IMR-90 (cell line): ENCODE measurements at regions not wholly inside any gene's neighbourhood (a gene's known extent, or its start where the extent isn't known, plus 50 kb on each side); places are given as distances from the start of the nearest gene placed in this dataset.

Experiments used
- ATAC-seq: fragments of 200-7000 bp; cut with Tn5 transposase; 2 replicates; pipeline ENCODE4 v1.9.1; 2020; ENCODE audit warnings: low read depth, mild to moderate bottlenecking, moderate library complexity
- BruUV-seq: library from RNA; stranded (reverse); fragments of 400-500 nt; replicated peaks from 2 replicates; lab custom pipeline; 2021; lab: Mats Ljungman, UMichigan
- CTCF ChIA-PET: fragments of 300-600 bp; formaldehyde crosslinking; extraction: SDS; loops from one replicate; lab custom pipeline; 2021; ENCODE audit warnings: antibody characterized with exemption; lab: Yijun Ruan, JAX
- POLR2A ChIA-PET: fragments of 300-600 bp; sonication (Branson Sonifier 250); formaldehyde crosslinking; loops from one replicate; lab custom pipeline; 2022; ENCODE audit warnings: antibody characterized with exemption; ENCODE audit not compliant: unreplicated experiment; lab: Charles Lee
- DNase-seq: peaks from one replicate; pipeline ENCODE4 v3.0.0; 2013
- H2AFZ ChIP-seq: replicated peaks from 2 replicates; pipeline ENCODE3; 2013; ENCODE audit warnings: low read length, mild to moderate bottlenecking; ENCODE audit not compliant: poor library complexity
- H2AK5ac ChIP-seq: 2 replicates; pipeline ENCODE4 v1.6.1; 2013; ENCODE audit warnings: low read depth, low read length, inconsistent platforms
- H2AK9ac ChIP-seq: replicated peaks from 2 replicates; pipeline ENCODE3; 2013; ENCODE audit warnings: mild to moderate bottlenecking, low read depth, low read length, moderate library complexity; ENCODE audit not compliant: poor library complexity
- H2BK120ac ChIP-seq: 2 replicates; pipeline ENCODE4 v1.6.1; 2013; ENCODE audit warnings: low read depth, low read length, inconsistent platforms
- H2BK15ac ChIP-seq: 3 replicates; pipeline ENCODE4 v1.6.1; 2013; ENCODE audit warnings: low read depth, low read length, inconsistent platforms
- H2BK20ac ChIP-seq: 2 replicates; pipeline ENCODE4 v1.6.1; 2013; ENCODE audit warnings: low read depth, mild to moderate bottlenecking, inconsistent platforms, low read length, moderate library complexity
- H2BK5ac ChIP-seq: 2 replicates; pipeline ENCODE4 v1.6.1; 2013; ENCODE audit warnings: mild to moderate bottlenecking, low read depth, low read length, inconsistent platforms; ENCODE audit not compliant: poor library complexity, severe bottlenecking
- H3K14ac ChIP-seq: replicated peaks from 2 replicates; pipeline ENCODE4 v1.6.1; 2013; ENCODE audit warnings: low read depth, low read length, inconsistent platforms
- H3K18ac ChIP-seq: 2 replicates; pipeline ENCODE4 v1.6.1; 2013; ENCODE audit warnings: low read depth, low read length, control low read depth
- H3K23ac ChIP-seq: 2 replicates; pipeline ENCODE4 v1.6.1; 2013; ENCODE audit warnings: low read depth, low read length, inconsistent platforms
- H3K27ac ChIP-seq: 2 replicates; pipeline ENCODE4 v1.5.1; 2013; ENCODE audit warnings: mild to moderate bottlenecking, control low read depth, low read length; ENCODE audit not compliant: insufficient read depth
- H3K27me3 ChIP-seq: 2 replicates; pipeline ENCODE4 v1.6.1; 2013; ENCODE audit warnings: low read length; ENCODE audit not compliant: control insufficient read depth, insufficient read depth
- H3K36me3 ChIP-seq: 2 replicates; pipeline ENCODE4 v1.6.1; 2013; ENCODE audit warnings: low read length, mixed read lengths; ENCODE audit not compliant: control insufficient read depth, insufficient read depth
- H3K4ac ChIP-seq: 2 replicates; pipeline ENCODE4 v1.6.1; 2013; ENCODE audit warnings: low read depth, low read length, inconsistent platforms
- H3K4me1 ChIP-seq: 2 replicates; pipeline ENCODE4 v1.6.1; 2013; ENCODE audit warnings: low read length, mixed read lengths; ENCODE audit not compliant: control insufficient read depth, insufficient read depth
- H3K4me2 ChIP-seq: 2 replicates; pipeline ENCODE4 v1.6.1; 2013; ENCODE audit warnings: low read depth, mild to moderate bottlenecking, control low read depth, low read length, moderate library complexity
- H3K4me3 ChIP-seq: 2 replicates; pipeline ENCODE4 v1.5.1; 2013; ENCODE audit warnings: low read depth, mild to moderate bottlenecking, control low read depth, low read length, moderate library complexity; ENCODE audit not compliant: insufficient read depth
- H3K56ac ChIP-seq: 2 replicates; pipeline ENCODE4 v1.6.1; 2013; ENCODE audit warnings: low read length, inconsistent platforms; ENCODE audit not compliant: insufficient read depth; ENCODE audit errors: extremely low read depth
- H3K79me1 ChIP-seq, 2 experiments: 2 replicates each; pipeline ENCODE4 v1.6.1; 2013; ENCODE audit warnings: low read length in 2 of 2, inconsistent platforms in 1 of 2, low read depth in 1 of 2
- H3K9ac ChIP-seq: 2 replicates; pipeline ENCODE4 v1.6.1; 2013; ENCODE audit warnings: low read depth, low read length, control low read depth
- H3K9me1 ChIP-seq: 2 replicates; pipeline ENCODE4 v1.6.1; 2013; ENCODE audit warnings: low read length, inconsistent platforms; ENCODE audit not compliant: insufficient read depth
- H3K9me3 ChIP-seq: 2 replicates; pipeline ENCODE4 v1.6.1; 2013; ENCODE audit warnings: low read length; ENCODE audit not compliant: control insufficient read depth, insufficient read depth
- H4K20me1 ChIP-seq: 2 replicates; pipeline ENCODE4 v1.6.1; 2013; ENCODE audit warnings: low read length, inconsistent platforms; ENCODE audit not compliant: insufficient read depth
- H4K5ac ChIP-seq: 2 replicates; pipeline ENCODE4 v1.6.1; 2013; ENCODE audit warnings: mild to moderate bottlenecking, low read depth, low read length, control low read depth
- H4K8ac ChIP-seq, 2 experiments: 2 replicates each; pipeline ENCODE4 v1.6.1; 2013; ENCODE audit warnings: low read depth in 2 of 2, low read length in 2 of 2, control low read depth in 1 of 2, inconsistent platforms in 1 of 2
- H4K91ac ChIP-seq: 2 replicates; pipeline ENCODE4 v1.6.1; 2013; ENCODE audit warnings: low read depth, low read length, inconsistent platforms; ENCODE audit not compliant: insufficient read depth
- SMC3 ChIP-seq: fragments of 150-350 bp; IDR thresholded peaks from 2 replicates; pipeline ENCODE4 v1.6.1; 2016; ENCODE audit warnings: low read depth, mild to moderate bottlenecking, antibody characterized with exemption, low read length, moderate library complexity
- dilution Hi-C: fragments of 300-500 bp; cut with HindIII; formaldehyde crosslinking; loops from one replicate; pipeline ENCODE4 v1.14.3; 2018; ENCODE audit warnings: low sequenced_read_pairs; ENCODE audit not compliant: unreplicated experiment
- in situ Hi-C: fragments of 300-500 bp; cut with MboI; formaldehyde crosslinking; loops from 3 replicates; pipeline ENCODE4 v1.14.3; 2019; ENCODE audit warnings: low sequenced_read_pairs, inconsistent platforms, mixed read lengths
- intact Hi-C: fragments of 100-400 bp; cut with micrococcal nuclease; formaldehyde crosslinking; loops from 2 replicates; pipeline ENCODE4 v1.10.0; 2022

GRCh38 chr1:98546319-98546718 lies 115.2 kb upstream of the SNX7 start:
- Histone ChIP-seq H4K20me1 (no peaks in the 10 kb centered on the region), H3K9me1 (no peaks in the 10 kb centered on the region), H2BK120ac (no peak overlapping the region), H3K14ac (no peak overlapping the region), H3K27me3 (no peaks in the 10 kb centered on the region), H4K8ac (no peak overlapping the region), H3K79me1 (no peaks in the 10 kb centered on the region), H2AFZ (no peak overlapping the region), H2BK5ac (no peak overlapping the region), H3K9ac (no peak overlapping the region), H3K36me3 (no peaks in the 10 kb centered on the region), H2BK20ac (no peak overlapping the region), H3K18ac (no peak overlapping the region), H2AK9ac (no peak overlapping the region), H3K56ac (no peak overlapping the region), H3K4me2 (no peak overlapping the region), H3K4me3 (no peak overlapping the region), H2BK15ac (no peak overlapping the region), H4K91ac (no peak overlapping the region), H3K27ac (no peak overlapping the region), H3K4me1 (no peaks in the 10 kb centered on the region), H4K5ac (no peak overlapping the region), H3K4ac (no peak overlapping the region), H3K23ac (no peak overlapping the region), H3K9me3 (no peaks in the 10 kb centered on the region), H2AK5ac (no peak overlapping the region)
- POLR2A ChIA-PET: no interaction called here
- DNase-seq (peak; percentile 24), ATAC-seq (peak; percentile 66)
- in situ Hi-C loops (no loop called here), intact Hi-C loops (no loop called here), dilution Hi-C loops (no loop called here)
- no TSS peak for BruUV-seq
- no peak for TF ChIP-seq SMC3
- CTCF ChIA-PET: no interaction called here
